WTC11 (cell line): ENCODE measurements at regions not wholly inside any gene's neighbourhood (a gene's known extent, or its start where the extent isn't known, plus 50 kb on each side); places are given as distances from the start of the nearest gene placed in this dataset.

ENCODE experiments used
- ZBTB21 ChIP-seq: sonication (generic); formaldehyde crosslinking; IDR thresholded peaks from 2 replicates; pipeline ENCODE4 v1.8.1; 2023; ENCODE audit warnings: mild to moderate bottlenecking, missing genetic modification reagents, borderline replicate concordance
- TF ChIP-seq, protein P1 (sequence below): fragments of 200-600 bp; IDR thresholded peaks from 2 replicates; pipeline ENCODE4 v1.8.0; 2022; ENCODE audit warnings: antibody characterized with exemption
- TF ChIP-seq, protein P2 (sequence below): sonication (generic); formaldehyde crosslinking; conservative IDR thresholded peaks from 2 replicates; pipeline ENCODE4 v1.8.1; 2023; ENCODE audit warnings: mild to moderate bottlenecking, low read depth, missing genetic modification reagents, moderate library complexity

DNA sequence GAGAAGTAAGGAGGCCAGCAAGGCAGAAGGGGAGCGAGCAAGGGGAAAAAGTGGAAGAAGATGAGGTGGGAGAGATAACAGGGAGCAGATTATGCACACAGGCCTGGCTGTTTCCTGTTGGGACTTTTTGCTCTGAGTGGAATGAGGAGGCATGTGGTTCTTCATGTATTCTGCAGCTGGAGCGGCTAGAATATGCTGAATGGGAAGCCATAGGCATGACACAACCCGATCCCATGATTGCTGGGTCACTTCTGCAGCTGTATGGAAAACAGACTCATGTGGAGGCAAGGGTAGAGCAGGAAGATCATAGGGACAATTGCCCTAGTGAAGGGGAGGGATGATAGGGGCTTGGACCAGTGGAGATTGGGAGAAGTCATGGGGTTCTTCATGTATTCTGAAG lies 206.0 kb upstream of the SUCLG2 start:
- TF ChIP-seq, protein P1, sequence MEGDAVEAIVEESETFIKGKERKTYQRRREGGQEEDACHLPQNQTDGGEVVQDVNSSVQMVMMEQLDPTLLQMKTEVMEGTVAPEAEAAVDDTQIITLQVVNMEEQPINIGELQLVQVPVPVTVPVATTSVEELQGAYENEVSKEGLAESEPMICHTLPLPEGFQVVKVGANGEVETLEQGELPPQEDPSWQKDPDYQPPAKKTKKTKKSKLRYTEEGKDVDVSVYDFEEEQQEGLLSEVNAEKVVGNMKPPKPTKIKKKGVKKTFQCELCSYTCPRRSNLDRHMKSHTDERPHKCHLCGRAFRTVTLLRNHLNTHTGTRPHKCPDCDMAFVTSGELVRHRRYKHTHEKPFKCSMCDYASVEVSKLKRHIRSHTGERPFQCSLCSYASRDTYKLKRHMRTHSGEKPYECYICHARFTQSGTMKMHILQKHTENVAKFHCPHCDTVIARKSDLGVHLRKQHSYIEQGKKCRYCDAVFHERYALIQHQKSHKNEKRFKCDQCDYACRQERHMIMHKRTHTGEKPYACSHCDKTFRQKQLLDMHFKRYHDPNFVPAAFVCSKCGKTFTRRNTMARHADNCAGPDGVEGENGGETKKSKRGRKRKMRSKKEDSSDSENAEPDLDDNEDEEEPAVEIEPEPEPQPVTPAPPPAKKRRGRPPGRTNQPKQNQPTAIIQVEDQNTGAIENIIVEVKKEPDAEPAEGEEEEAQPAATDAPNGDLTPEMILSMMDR, result no peak
- no peak for TF ChIP-seq ZBTB21 (CRISPR knock-in tag)
- TF ChIP-seq, protein P2, sequence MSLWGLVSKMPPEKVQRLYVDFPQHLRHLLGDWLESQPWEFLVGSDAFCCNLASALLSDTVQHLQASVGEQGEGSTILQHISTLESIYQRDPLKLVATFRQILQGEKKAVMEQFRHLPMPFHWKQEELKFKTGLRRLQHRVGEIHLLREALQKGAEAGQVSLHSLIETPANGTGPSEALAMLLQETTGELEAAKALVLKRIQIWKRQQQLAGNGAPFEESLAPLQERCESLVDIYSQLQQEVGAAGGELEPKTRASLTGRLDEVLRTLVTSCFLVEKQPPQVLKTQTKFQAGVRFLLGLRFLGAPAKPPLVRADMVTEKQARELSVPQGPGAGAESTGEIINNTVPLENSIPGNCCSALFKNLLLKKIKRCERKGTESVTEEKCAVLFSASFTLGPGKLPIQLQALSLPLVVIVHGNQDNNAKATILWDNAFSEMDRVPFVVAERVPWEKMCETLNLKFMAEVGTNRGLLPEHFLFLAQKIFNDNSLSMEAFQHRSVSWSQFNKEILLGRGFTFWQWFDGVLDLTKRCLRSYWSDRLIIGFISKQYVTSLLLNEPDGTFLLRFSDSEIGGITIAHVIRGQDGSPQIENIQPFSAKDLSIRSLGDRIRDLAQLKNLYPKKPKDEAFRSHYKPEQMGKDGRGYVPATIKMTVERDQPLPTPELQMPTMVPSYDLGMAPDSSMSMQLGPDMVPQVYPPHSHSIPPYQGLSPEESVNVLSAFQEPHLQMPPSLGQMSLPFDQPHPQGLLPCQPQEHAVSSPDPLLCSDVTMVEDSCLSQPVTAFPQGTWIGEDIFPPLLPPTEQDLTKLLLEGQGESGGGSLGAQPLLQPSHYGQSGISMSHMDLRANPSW (CRISPR knock-in tag), result no peak
